DND-41 (cell line): ENCODE measurements at regions not wholly inside any gene's neighbourhood (a gene's known extent, or its start where the extent isn't known, plus 50 kb on each side); places are given as distances from the start of the nearest gene placed in this dataset.
"Not testable (repeated sequence)": the region's sequence is repeated elsewhere in the genome, so short reads cannot be mapped to it uniquely, and the experiment has no call there.

Source experiments
- ATAC-seq: fragments of 200-7000 bp; cut with Tn5 transposase; 3 replicates; pipeline ENCODE4 v1.9.1; 2021; ENCODE audit warnings: low read depth; ENCODE audit not compliant: insufficient read depth
- DNase-seq: peaks from one replicate; pipeline ENCODE4 v3.0.0-alpha.2; 2020
- H2AFZ ChIP-seq: 2 replicates; pipeline ENCODE4 v1.6.0; 2012; ENCODE audit warnings: low read depth, low read length
- H3K27ac ChIP-seq: 2 replicates; pipeline ENCODE4 v1.5.1; 2012; ENCODE audit warnings: low read length, inconsistent platforms
- H3K27me3 ChIP-seq: fragments of 200-600 bp; sonication (generic); 2 replicates; pipeline ENCODE4 v1.6.0; 2012; ENCODE audit warnings: low read length, mild to moderate bottlenecking, inconsistent platforms; ENCODE audit not compliant: insufficient read depth, poor library complexity
- H3K36me3 ChIP-seq: 2 replicates; pipeline ENCODE4 v1.5.1; 2012; ENCODE audit warnings: low read length, inconsistent platforms; ENCODE audit not compliant: insufficient read depth
- H3K4me1 ChIP-seq: 2 replicates; pipeline ENCODE4 v1.5.1; 2012; ENCODE audit warnings: mild to moderate bottlenecking, low read length; ENCODE audit not compliant: insufficient read depth
- H3K4me2 ChIP-seq: 2 replicates; pipeline ENCODE4 v1.6.0; 2012; ENCODE audit warnings: mild to moderate bottlenecking, moderate library complexity, low read length, inconsistent platforms; ENCODE audit not compliant: insufficient read depth
- H3K4me3 ChIP-seq, 2 experiments: fragments of 200-600 bp in 1 of 2; shearing (Covaris generic) in 1 of 2; 2 replicates each; pipeline ENCODE4 v1.5.1; 2012 to 2016; ENCODE audit warnings: inconsistent platforms in 2 of 2, low read length in 2 of 2, mild to moderate bottlenecking in 2 of 2, low read depth in 1 of 2, moderate library complexity in 1 of 2
- H3K79me2 ChIP-seq: 2 replicates; pipeline ENCODE4 v1.6.0; 2012; ENCODE audit warnings: low read length, inconsistent platforms; ENCODE audit not compliant: insufficient read depth
- H3K9ac ChIP-seq: 2 replicates; pipeline ENCODE4 v1.6.0; 2012; ENCODE audit warnings: low read depth, mild to moderate bottlenecking, inconsistent platforms, low read length, moderate library complexity
- H3K9me3 ChIP-seq: 2 replicates; pipeline ENCODE4 v1.5.1; 2012; ENCODE audit warnings: low read length, moderate library complexity, mild to moderate bottlenecking, inconsistent platforms; ENCODE audit not compliant: insufficient read depth, severe bottlenecking
- H4K20me1 ChIP-seq: 2 replicates; pipeline ENCODE4 v1.6.0; 2012; ENCODE audit warnings: low read length; ENCODE audit not compliant: insufficient read depth
- CTCF ChIP-seq: IDR thresholded peaks from 2 replicates; pipeline ENCODE4 v1.5.1; 2012; ENCODE audit warnings: borderline replicate concordance, low read length, moderate library complexity, mild to moderate bottlenecking; ENCODE audit not compliant: poor library complexity, severe bottlenecking; ENCODE audit errors: extremely low read depth
- EZH2 ChIP-seq: IDR thresholded peaks from 3 replicates; pipeline ENCODE4 v1.6.1; 2012; ENCODE audit warnings: borderline replicate concordance, low read depth, mild to moderate bottlenecking, moderate library complexity, low read length, inconsistent platforms; ENCODE audit not compliant: severe bottlenecking

- H4K20me1 ChIP-seq: no peaks in the 10 kb centered on the region
- no peaks in the 10 kb centered on the region for H3K4me1 ChIP-seq
- ATAC-seq: no peak
- H3K79me2 ChIP-seq: no peaks in the 10 kb centered on the region
- TF ChIP-seq CTCF (no peak), EZH2 (no peak)
- no peak overlapping the region for H3K4me3 ChIP-seq
- H3K27me3 ChIP-seq: no peaks in the 10 kb centered on the region
- H2AFZ ChIP-seq: no peak overlapping the region
- H3K9me3 ChIP-seq: no peaks in the 10 kb centered on the region
- no peak for DNase-seq
- H3K4me2 ChIP-seq: no peak overlapping the region
- no peaks in the 10 kb centered on the region for H3K36me3 ChIP-seq
- H3K27ac ChIP-seq: no peak overlapping the region
- no peak overlapping the region for H3K9ac ChIP-seq
These were observed 58.4 kb upstream of the FOXE1 start for GRCh38 chr9:97794666-97795065.

GRCh38 chr9:97796176-97796575 is 56.9 kb upstream of the FOXE1 start:
- H2AFZ ChIP-seq, H3K79me2 ChIP-seq, ATAC-seq, H3K27ac ChIP-seq, H3K4me1 ChIP-seq, H3K27me3 ChIP-seq, H3K9ac ChIP-seq, H3K4me2 ChIP-seq, H3K36me3 ChIP-seq, H3K4me3 ChIP-seq, H3K9me3 ChIP-seq, H4K20me1 ChIP-seq: not testable (repeated sequence)
- DNase-seq: peak; percentile 4

- H3K4me2 ChIP-seq: no peak overlapping the region
- no peak for ATAC-seq
- H4K20me1 ChIP-seq: no peaks in the 10 kb centered on the region
- no peaks in the 10 kb centered on the region for H3K4me1 ChIP-seq
- no peak overlapping the region for H3K9ac ChIP-seq
- TF ChIP-seq CTCF (no peak), EZH2 (no peak)
- H2AFZ ChIP-seq: no peak overlapping the region
- no peak overlapping the region for H3K4me3 ChIP-seq
- no peak overlapping the region for H3K27ac ChIP-seq
- H3K27me3 ChIP-seq: no peaks in the 10 kb centered on the region
- no peaks in the 10 kb centered on the region for H3K9me3 ChIP-seq
- H3K79me2 ChIP-seq: no peaks in the 10 kb centered on the region
- no peak for DNase-seq
- no peaks in the 10 kb centered on the region for H3K36me3 ChIP-seq
These were observed 51.8 kb upstream of the FOXE1 start for GRCh38 chr9:97801180-97801579.

GRCh38 chr9:97802276-97802675 is 50.8 kb upstream of the FOXE1 start:
- Histone ChIP-seq H3K4me3 (no peak overlapping the region), H4K20me1 (no peaks in the 10 kb centered on the region), H3K9ac (no peak overlapping the region), H3K4me2 (no peak overlapping the region), H2AFZ (no peak overlapping the region), H3K36me3 (no peaks in the 10 kb centered on the region), H3K79me2 (no peaks in the 10 kb centered on the region), H3K4me1 (no peaks in the 10 kb centered on the region), H3K9me3 (no peaks in the 10 kb centered on the region), H3K27me3 (no peaks in the 10 kb centered on the region), H3K27ac (no peak overlapping the region)
- ATAC-seq: no peak
- no peak for DNase-seq
- TF ChIP-seq CTCF (no peak), EZH2 (no peak)
